GM12892 (cell line): ENCODE measurements at regions not wholly inside any gene's neighbourhood (a gene's known extent, or its start where the extent isn't known, plus 50 kb on each side); places are given as distances from the start of the nearest gene placed in this dataset.

Experiments
- POLR2A ChIP-seq: IDR thresholded peaks from 2 replicates; pipeline ENCODE4 v1.6.1; 2011; ENCODE audit warnings: low read depth, low read length, control low read depth
- POLR2AphosphoS5 ChIP-seq: IDR thresholded peaks from 2 replicates; pipeline ENCODE4 v1.6.1; 2011; ENCODE audit warnings: low read depth, low read length, control low read depth

GRCh38 chr13:22169473-22169872, 498.6 kb downstream of the FGF9 start:
- TF ChIP-seq POLR2A = no peak
- TF ChIP-seq POLR2AphosphoS5 = no peak
